CD4-positive, alpha-beta T cell treated with Interleukin-4 for 4 hours (primary cell): ENCODE measurements at regions not wholly inside any gene's neighbourhood (a gene's known extent, or its start where the extent isn't known, plus 50 kb on each side); places are given as distances from the start of the nearest gene placed in this dataset.
"Not testable (repeated sequence)": the region's sequence is repeated elsewhere in the genome, so short reads cannot be mapped to it uniquely, and the experiment has no call there.

Experiments
- DNase-seq: peaks from one replicate; pipeline ENCODE4 v3.0.0-alpha.2; 2020

- DNase-seq: no peak
Observed at GRCh38 chr21:25220169-25220568, 387.1 kb downstream of the MRPL39 start.

- DNase-seq: no peak
Observed at GRCh38 chr21:25215698-25216384, 391.4 kb downstream of the MRPL39 start.

- DNase-seq: no peak
Observed at GRCh38 chr21:25214676-25215075, 392.6 kb downstream of the MRPL39 start.

GRCh38 chr21:25199944-25200343, 407.3 kb downstream of the MRPL39 start:
- DNase-seq: no peak

GRCh38 chr21:25191141-25191540, 416.1 kb downstream of the MRPL39 start:
- no peak for DNase-seq

- DNase-seq: no peak
Observed at GRCh38 chr21:25189497-25189896, 417.8 kb downstream of the MRPL39 start.

- no peak for DNase-seq
Observed at GRCh38 chr21:25188677-25189079, 418.6 kb downstream of the MRPL39 start.

GRCh38 chr21:25186273-25186672, 421.0 kb downstream of the MRPL39 start:
- DNase-seq: no peak

GRCh38 chr21:25183577-25183976, 423.7 kb downstream of the MRPL39 start:
- DNase-seq: no peak

- DNase-seq: not testable (repeated sequence)
Observed at GRCh38 chr21:25181690-25182089, 425.6 kb downstream of the MRPL39 start.

- no peak for DNase-seq
Observed at GRCh38 chr21:25179116-25179515, 428.2 kb downstream of the MRPL39 start.

- no peak for DNase-seq
Observed at GRCh38 chr21:25176637-25177412, 430.5 kb downstream of the MRPL39 start.

GRCh38 chr21:25175938-25176337, 431.3 kb downstream of the MRPL39 start:
- no peak for DNase-seq

GRCh38 chr21:25171438-25171837, 435.8 kb downstream of the MRPL39 start:
- no peak for DNase-seq

GRCh38 chr21:25170681-25171080, 436.6 kb downstream of the MRPL39 start:
- no peak for DNase-seq

- DNase-seq: no peak
Observed at GRCh38 chr21:25169370-25169769, 437.9 kb downstream of the MRPL39 start.

GRCh38 chr21:25166904-25167303, 440.4 kb downstream of the MRPL39 start:
- not testable (repeated sequence) for DNase-seq

- no peak for DNase-seq
Observed at GRCh38 chr21:25161571-25161970, 445.7 kb downstream of the MRPL39 start.

GRCh38 chr21:25155020-25155419, 452.3 kb downstream of the MRPL39 start:
- not testable (repeated sequence) for DNase-seq

- DNase-seq: no peak
Observed at GRCh38 chr21:25149022-25149421, 458.3 kb downstream of the MRPL39 start.

GRCh38 chr21:25139414-25139813, 467.9 kb downstream of the MRPL39 start:
- no peak for DNase-seq

GRCh38 chr21:25133939-25134338, 473.3 kb downstream of the MRPL39 start:
- DNase-seq: no peak

GRCh38 chr21:25127811-25128210, 479.5 kb downstream of the MRPL39 start:
- no peak for DNase-seq

- DNase-seq: no peak
Observed at GRCh38 chr21:25127007-25127406, 480.3 kb downstream of the MRPL39 start.
